ENCODE measurements at regions not wholly inside any gene's neighbourhood (a gene's known extent, or its start where the extent isn't known, plus 50 kb on each side); places are given as distances from the start of the nearest gene placed in this dataset.

- Histone ChIP-seq H2AFZ (ENCODE audit: low read length) (no peak overlapping the region), H3K4me3 (ENCODE audit: low read length) (no peak overlapping the region), H3K9ac (ENCODE audit: low read length) (no peak overlapping the region), H3K79me2 (ENCODE audit: low read length) (no peaks in the 10 kb centered on the region), H3K36me3 (ENCODE audit: low read depth, low read length) (no peaks in the 10 kb centered on the region), H3K9me2 (replicated peaks; ENCODE audit: low read length) (no peaks in the 10 kb centered on the region), H3K27me3 (ENCODE audit: low read length) (no peaks in the 10 kb centered on the region), H3K4me2 (ENCODE audit: low read length) (no peak overlapping the region), H4K20me1 (ENCODE audit: low read length) (no peaks in the 10 kb centered on the region), H3F3A (ENCODE audit: low read length, unreplicated experiment) (no peaks in the 10 kb centered on the region), H3K27ac (ENCODE audit: low read length) (no peak overlapping the region), H3K4me1 (ENCODE audit: insufficient read depth, low read length) (no peaks in the 10 kb centered on the region), H3K9me3 (ENCODE audit: low read length) (peaks cover 9% of the 10 kb centered on the region; the same call in 1 of the 2 replicates)
- intact Hi-C loops (cut with micrococcal nuclease), result no loop called here
- ATAC-seq (no peak), DNase-seq (no peak)
- TF ChIP-seq EZH2 (IDR thresholded peaks at IDR 0.05; ENCODE audit: low read length, unreplicated experiment), result no peak
- no peak for TF ChIP-seq CTCF (conservative IDR thresholded peaks at IDR 0.05; ENCODE audit: low read depth, low read length)
- no peak for TF ChIP-seq EZH2phosphoT487 (IDR thresholded peaks at IDR 0.05; ENCODE audit: borderline replicate concordance, low read length)
- CTCF ChIA-PET, result no interaction called here
- POLR2A ChIA-PET (ENCODE audit: unreplicated experiment), result no interaction called here
- BruUV-seq (replicated peaks), result no TSS peak
Measured at GRCh38 chr14:26381405-26381804, 216.4 kb downstream of the NOVA1 start.

- no peak overlapping the region for H3K4me3 ChIP-seq (ENCODE audit: low read length)
- BruUV-seq (replicated peaks), result no TSS peak
- H3K36me3 ChIP-seq (ENCODE audit: low read depth, low read length), result no peaks in the 10 kb centered on the region
- TF ChIP-seq EZH2phosphoT487 (IDR thresholded peaks at IDR 0.05; ENCODE audit: borderline replicate concordance, low read length) (no peak), EZH2 (IDR thresholded peaks at IDR 0.05; ENCODE audit: low read length, unreplicated experiment) (no peak), CTCF (conservative IDR thresholded peaks at IDR 0.05; ENCODE audit: low read depth, low read length) (no peak)
- no peaks in the 10 kb centered on the region for H3K79me2 ChIP-seq (ENCODE audit: low read length)
- no peak overlapping the region for H3K4me2 ChIP-seq (ENCODE audit: low read length)
- no peak for DNase-seq
- peaks cover 9% of the 10 kb centered on the region; the same call in 1 of the 2 replicates for H3K9me3 ChIP-seq (ENCODE audit: low read length)
- H3K27me3 ChIP-seq (ENCODE audit: low read length), result no peaks in the 10 kb centered on the region
- ChIA-PET POLR2A (ENCODE audit: unreplicated experiment) (no interaction called here), CTCF (no interaction called here)
- no peak overlapping the region for H3K9ac ChIP-seq (ENCODE audit: low read length)
- H3K4me1 ChIP-seq (ENCODE audit: insufficient read depth, low read length), result no peaks in the 10 kb centered on the region
- H3K9me2 ChIP-seq (replicated peaks; ENCODE audit: low read length), result no peaks in the 10 kb centered on the region
- H4K20me1 ChIP-seq (ENCODE audit: low read length), result no peaks in the 10 kb centered on the region
- H3F3A ChIP-seq (ENCODE audit: low read length, unreplicated experiment), result no peaks in the 10 kb centered on the region
- no peak for ATAC-seq
- intact Hi-C loops (cut with micrococcal nuclease), result no loop called here
- no peak overlapping the region for H2AFZ ChIP-seq (ENCODE audit: low read length)
- H3K27ac ChIP-seq (ENCODE audit: low read length), result no peak overlapping the region
Measured at GRCh38 chr14:26380637-26381036, 217.2 kb downstream of the NOVA1 start.

GRCh38 chr14:26379951-26380350 is 217.9 kb downstream of the NOVA1 start:
- Histone ChIP-seq H3K79me2 (ENCODE audit: low read length) (no peaks in the 10 kb centered on the region), H3K9ac (ENCODE audit: low read length) (no peak overlapping the region), H2AFZ (ENCODE audit: low read length) (no peak overlapping the region), H3K4me2 (ENCODE audit: low read length) (no peak overlapping the region), H3K4me1 (ENCODE audit: insufficient read depth, low read length) (no peaks in the 10 kb centered on the region), H3K4me3 (ENCODE audit: low read length) (no peak overlapping the region), H3K36me3 (ENCODE audit: low read depth, low read length) (no peaks in the 10 kb centered on the region), H4K20me1 (ENCODE audit: low read length) (no peaks in the 10 kb centered on the region), H3K9me2 (replicated peaks; ENCODE audit: low read length) (no peaks in the 10 kb centered on the region), H3F3A (ENCODE audit: low read length, unreplicated experiment) (no peaks in the 10 kb centered on the region), H3K27ac (ENCODE audit: low read length) (no peak overlapping the region), H3K27me3 (ENCODE audit: low read length) (no peaks in the 10 kb centered on the region), H3K9me3 (ENCODE audit: low read length) (peaks cover 9% of the 10 kb centered on the region; the same call in 1 of the 2 replicates)
- TF ChIP-seq EZH2phosphoT487 (IDR thresholded peaks at IDR 0.05; ENCODE audit: borderline replicate concordance, low read length) (no peak), EZH2 (IDR thresholded peaks at IDR 0.05; ENCODE audit: low read length, unreplicated experiment) (no peak), CTCF (conservative IDR thresholded peaks at IDR 0.05; ENCODE audit: low read depth, low read length) (no peak)
- POLR2A ChIA-PET (ENCODE audit: unreplicated experiment), result no interaction called here
- DNase-seq, result no peak
- no peak for ATAC-seq
- intact Hi-C loops (cut with micrococcal nuclease), result no loop called here
- BruUV-seq (replicated peaks), result no TSS peak
- CTCF ChIA-PET, result no interaction called here
